H1 (cell line): ENCODE measurements at regions not wholly inside any gene's neighbourhood (a gene's known extent, or its start where the extent isn't known, plus 50 kb on each side); places are given as distances from the start of the nearest gene placed in this dataset.

Experiments
- ASH2L ChIP-seq: fragments of 200-600, 300-600 bp; sonication (generic); IDR thresholded peaks from one replicate; pipeline ENCODE4 v1.7.1; 2017; ENCODE audit warnings: low read length
- BACH1 ChIP-seq: IDR thresholded peaks from 2 replicates; pipeline ENCODE4 v1.6.1; 2012; ENCODE audit warnings: low read length, improper control_type of control experiment
- BCL11A ChIP-seq, 2 experiments: IDR thresholded peaks; one replicate each; pipeline ENCODE4 v1.6.1; 2011; ENCODE audit warnings: low read depth in 2 of 2, low read length in 2 of 2, mild to moderate bottlenecking in 2 of 2
- CREB1 ChIP-seq: IDR thresholded peaks from 2 replicates; pipeline ENCODE4 v1.6.1; 2012; ENCODE audit warnings: inconsistent platforms
- KDM4A ChIP-seq: IDR thresholded peaks from one replicate; pipeline ENCODE4 v1.7.1; 2012; ENCODE audit warnings: low read depth, mild to moderate bottlenecking, moderate library complexity, low read length, inconsistent platforms; ENCODE audit not compliant: severe bottlenecking
- RAD21 ChIP-seq, 2 experiments: IDR thresholded peaks in 1 of 2; conservative IDR thresholded peaks in 1 of 2; 2 replicates each; pipeline ENCODE4 v1.6.1; 2011; ENCODE audit warnings: low read depth in 2 of 2, low read length in 2 of 2, improper control_type of control experiment in 1 of 2, inconsistent platforms in 1 of 2, mild to moderate bottlenecking in 1 of 2, moderate library complexity in 1 of 2
- RFX5 ChIP-seq: IDR thresholded peaks from 2 replicates; pipeline ENCODE4 v1.6.1; 2011; ENCODE audit warnings: low read depth, low read length, improper control_type of control experiment, borderline replicate concordance
- TF ChIP-seq, protein P1 (sequence below): IDR thresholded peaks from 2 replicates; pipeline ENCODE4 v1.6.1; 2011; ENCODE audit warnings: low read length, improper control_type of control experiment

DNA sequence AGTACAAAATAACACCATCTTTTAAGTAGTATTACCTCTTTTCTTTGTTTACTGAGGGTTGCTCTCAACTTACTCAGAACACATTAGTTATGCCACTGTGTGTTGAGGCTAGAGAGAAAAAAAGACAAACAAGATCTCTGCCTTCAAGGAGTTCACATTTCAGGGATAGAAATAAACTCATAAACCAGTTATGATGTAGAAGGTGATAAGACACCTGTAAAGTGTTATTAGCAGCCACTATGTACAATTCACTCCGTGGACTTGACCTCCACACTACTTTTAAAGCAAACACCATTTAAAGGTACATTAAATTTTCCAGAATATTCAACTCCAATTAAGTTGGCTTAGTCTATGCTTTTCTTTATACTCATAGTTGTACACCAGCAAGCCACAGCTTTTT lies 278.0 kb downstream of the PDGFC start (continued):
- TF ChIP-seq ASH2L (no peak), CREB1 (no peak), BCL11A (IDR thresholded peaks at IDR 0.05; ENCODE audit: low read depth in 2 of 2, low read length in 2 of 2) (no peak), BACH1 (no peak), RFX5 (no peak), KDM4A (no peak), RAD21 (IDR thresholded peaks at IDR 0.05 in 1 of 2, conservative IDR thresholded peaks at IDR 0.05 in 1 of 2; ENCODE audit: low read depth in 2 of 2, low read length in 2 of 2) (no peak)
- TF ChIP-seq, protein P1, sequence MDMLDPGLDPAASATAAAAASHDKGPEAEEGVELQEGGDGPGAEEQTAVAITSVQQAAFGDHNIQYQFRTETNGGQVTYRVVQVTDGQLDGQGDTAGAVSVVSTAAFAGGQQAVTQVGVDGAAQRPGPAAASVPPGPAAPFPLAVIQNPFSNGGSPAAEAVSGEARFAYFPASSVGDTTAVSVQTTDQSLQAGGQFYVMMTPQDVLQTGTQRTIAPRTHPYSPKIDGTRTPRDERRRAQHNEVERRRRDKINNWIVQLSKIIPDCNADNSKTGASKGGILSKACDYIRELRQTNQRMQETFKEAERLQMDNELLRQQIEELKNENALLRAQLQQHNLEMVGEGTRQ, result no peak
